IMR-90 (cell line): ENCODE measurements at regions not wholly inside any gene's neighbourhood (a gene's known extent, or its start where the extent isn't known, plus 50 kb on each side); places are given as distances from the start of the nearest gene placed in this dataset.

Source experiments
- ATAC-seq: fragments of 200-7000 bp; cut with Tn5 transposase; 2 replicates; pipeline ENCODE4 v1.9.1; 2020; ENCODE audit warnings: low read depth, mild to moderate bottlenecking, moderate library complexity
- BruUV-seq: library from RNA; stranded (reverse); fragments of 400-500 nt; replicated peaks from 2 replicates; lab custom pipeline; 2021; lab: Mats Ljungman, UMichigan
- CTCF ChIA-PET: fragments of 300-600 bp; formaldehyde crosslinking; extraction: SDS; loops from one replicate; lab custom pipeline; 2021; ENCODE audit warnings: antibody characterized with exemption; lab: Yijun Ruan, JAX
- POLR2A ChIA-PET: fragments of 300-600 bp; sonication (Branson Sonifier 250); formaldehyde crosslinking; loops from one replicate; lab custom pipeline; 2022; ENCODE audit warnings: antibody characterized with exemption; ENCODE audit not compliant: unreplicated experiment; lab: Charles Lee
- DNase-seq: peaks from one replicate; pipeline ENCODE4 v3.0.0; 2013
- H2AFZ ChIP-seq: replicated peaks from 2 replicates; pipeline ENCODE3; 2013; ENCODE audit warnings: low read length, mild to moderate bottlenecking; ENCODE audit not compliant: poor library complexity
- H2AK5ac ChIP-seq: 2 replicates; pipeline ENCODE4 v1.6.1; 2013; ENCODE audit warnings: low read depth, low read length, inconsistent platforms
- H2AK9ac ChIP-seq: replicated peaks from 2 replicates; pipeline ENCODE3; 2013; ENCODE audit warnings: mild to moderate bottlenecking, low read depth, low read length, moderate library complexity; ENCODE audit not compliant: poor library complexity
- H2BK120ac ChIP-seq: 2 replicates; pipeline ENCODE4 v1.6.1; 2013; ENCODE audit warnings: low read depth, low read length, inconsistent platforms
- H2BK15ac ChIP-seq: 3 replicates; pipeline ENCODE4 v1.6.1; 2013; ENCODE audit warnings: low read depth, low read length, inconsistent platforms
- H2BK20ac ChIP-seq: 2 replicates; pipeline ENCODE4 v1.6.1; 2013; ENCODE audit warnings: low read depth, mild to moderate bottlenecking, inconsistent platforms, low read length, moderate library complexity
- H2BK5ac ChIP-seq: 2 replicates; pipeline ENCODE4 v1.6.1; 2013; ENCODE audit warnings: mild to moderate bottlenecking, low read depth, low read length, inconsistent platforms; ENCODE audit not compliant: poor library complexity, severe bottlenecking
- H3K14ac ChIP-seq: replicated peaks from 2 replicates; pipeline ENCODE4 v1.6.1; 2013; ENCODE audit warnings: low read depth, low read length, inconsistent platforms
- H3K18ac ChIP-seq: 2 replicates; pipeline ENCODE4 v1.6.1; 2013; ENCODE audit warnings: low read depth, low read length, control low read depth
- H3K23ac ChIP-seq: 2 replicates; pipeline ENCODE4 v1.6.1; 2013; ENCODE audit warnings: low read depth, low read length, inconsistent platforms
- H3K27ac ChIP-seq: 2 replicates; pipeline ENCODE4 v1.5.1; 2013; ENCODE audit warnings: mild to moderate bottlenecking, control low read depth, low read length; ENCODE audit not compliant: insufficient read depth
- H3K27me3 ChIP-seq: 2 replicates; pipeline ENCODE4 v1.6.1; 2013; ENCODE audit warnings: low read length; ENCODE audit not compliant: control insufficient read depth, insufficient read depth
- H3K36me3 ChIP-seq: 2 replicates; pipeline ENCODE4 v1.6.1; 2013; ENCODE audit warnings: low read length, mixed read lengths; ENCODE audit not compliant: control insufficient read depth, insufficient read depth
- H3K4ac ChIP-seq: 2 replicates; pipeline ENCODE4 v1.6.1; 2013; ENCODE audit warnings: low read depth, low read length, inconsistent platforms
- H3K4me1 ChIP-seq: 2 replicates; pipeline ENCODE4 v1.6.1; 2013; ENCODE audit warnings: low read length, mixed read lengths; ENCODE audit not compliant: control insufficient read depth, insufficient read depth
- H3K4me2 ChIP-seq: 2 replicates; pipeline ENCODE4 v1.6.1; 2013; ENCODE audit warnings: low read depth, mild to moderate bottlenecking, control low read depth, low read length, moderate library complexity
- H3K4me3 ChIP-seq: 2 replicates; pipeline ENCODE4 v1.5.1; 2013; ENCODE audit warnings: low read depth, mild to moderate bottlenecking, control low read depth, low read length, moderate library complexity; ENCODE audit not compliant: insufficient read depth
- H3K56ac ChIP-seq: 2 replicates; pipeline ENCODE4 v1.6.1; 2013; ENCODE audit warnings: low read length, inconsistent platforms; ENCODE audit not compliant: insufficient read depth; ENCODE audit errors: extremely low read depth
- H3K79me1 ChIP-seq, 2 experiments: 2 replicates each; pipeline ENCODE4 v1.6.1; 2013; ENCODE audit warnings: low read length in 2 of 2, inconsistent platforms in 1 of 2, low read depth in 1 of 2
- H3K9ac ChIP-seq: 2 replicates; pipeline ENCODE4 v1.6.1; 2013; ENCODE audit warnings: low read depth, low read length, control low read depth
- H3K9me1 ChIP-seq: 2 replicates; pipeline ENCODE4 v1.6.1; 2013; ENCODE audit warnings: low read length, inconsistent platforms; ENCODE audit not compliant: insufficient read depth
- H3K9me3 ChIP-seq: 2 replicates; pipeline ENCODE4 v1.6.1; 2013; ENCODE audit warnings: low read length; ENCODE audit not compliant: control insufficient read depth, insufficient read depth
- H4K20me1 ChIP-seq: 2 replicates; pipeline ENCODE4 v1.6.1; 2013; ENCODE audit warnings: low read length, inconsistent platforms; ENCODE audit not compliant: insufficient read depth
- H4K5ac ChIP-seq: 2 replicates; pipeline ENCODE4 v1.6.1; 2013; ENCODE audit warnings: mild to moderate bottlenecking, low read depth, low read length, control low read depth
- H4K8ac ChIP-seq, 2 experiments: 2 replicates each; pipeline ENCODE4 v1.6.1; 2013; ENCODE audit warnings: low read depth in 2 of 2, low read length in 2 of 2, control low read depth in 1 of 2, inconsistent platforms in 1 of 2
- H4K91ac ChIP-seq: 2 replicates; pipeline ENCODE4 v1.6.1; 2013; ENCODE audit warnings: low read depth, low read length, inconsistent platforms; ENCODE audit not compliant: insufficient read depth
- CTCF ChIP-seq: conservative IDR thresholded peaks from 2 replicates; pipeline ENCODE4 v1.5.1; 2012; ENCODE audit warnings: mild to moderate bottlenecking, low read depth, low read length, improper control_type of control experiment
- RFX5 ChIP-seq: IDR thresholded peaks from 2 replicates; pipeline ENCODE4 v1.8.0; 2012; ENCODE audit warnings: low read depth, mild to moderate bottlenecking, low read length, moderate library complexity
- SMC3 ChIP-seq: fragments of 150-350 bp; IDR thresholded peaks from 2 replicates; pipeline ENCODE4 v1.6.1; 2016; ENCODE audit warnings: low read depth, mild to moderate bottlenecking, antibody characterized with exemption, low read length, moderate library complexity
- WGBS, 2 experiments: methylation state at CpG; one replicate each; pipeline versions ENCODE4 v1.1.5 to v1.1.7; 2013; ENCODE audit warnings: missing lambda C conversion rate in 2 of 2; ENCODE audit not compliant: insufficient read length in 1 of 2; ENCODE audit errors: extremely low coverage in 2 of 2; 5-methylcytosine and 5-hydroxymethylcytosine counted together
- dilution Hi-C: fragments of 300-500 bp; cut with HindIII; formaldehyde crosslinking; loops from one replicate; pipeline ENCODE4 v1.14.3; 2018; ENCODE audit warnings: low sequenced_read_pairs; ENCODE audit not compliant: unreplicated experiment
- in situ Hi-C: fragments of 300-500 bp; cut with MboI; formaldehyde crosslinking; loops from 3 replicates; pipeline ENCODE4 v1.14.3; 2019; ENCODE audit warnings: low sequenced_read_pairs, inconsistent platforms, mixed read lengths
- intact Hi-C: fragments of 100-400 bp; cut with micrococcal nuclease; formaldehyde crosslinking; loops from 2 replicates; pipeline ENCODE4 v1.10.0; 2022

- Histone ChIP-seq H2AK9ac (no peak overlapping the region), H3K27me3 (no peaks in the 10 kb centered on the region), H3K18ac (no peak overlapping the region), H3K9me1 (no peaks in the 10 kb centered on the region), H4K5ac (no peak overlapping the region), H3K27ac (no peak overlapping the region), H3K79me1 (no peaks in the 10 kb centered on the region), H4K8ac (no peak overlapping the region), H3K4me3 (no peak overlapping the region), H3K4me1 (no peaks in the 10 kb centered on the region), H2BK5ac (no peak overlapping the region), H3K56ac (no peak overlapping the region), H3K9ac (no peak overlapping the region), H2BK20ac (no peak overlapping the region), H3K4ac (no peak overlapping the region), H3K36me3 (no peaks in the 10 kb centered on the region), H3K23ac (no peak overlapping the region), H3K9me3 (no peaks in the 10 kb centered on the region), H3K14ac (no peak overlapping the region), H4K91ac (no peak overlapping the region), H4K20me1 (no peaks in the 10 kb centered on the region), H2AK5ac (no peak overlapping the region), H3K4me2 (no peak overlapping the region), H2AFZ (no peak overlapping the region), H2BK120ac (no peak overlapping the region), H2BK15ac (no peak overlapping the region)
- no peak for ATAC-seq
- DNase-seq: no peak
- CTCF ChIA-PET: interaction anchor here (0.7 kb wide), 1 partner anchor 9 kb away, joined by 3 read pairs; no protein-coding TSS in a partner anchor
- in situ Hi-C loops: no loop called here
- BruUV-seq: no TSS peak
- intact Hi-C loops: no loop called here
- POLR2A ChIA-PET: no interaction called here
- WGBS, 2 experiments: no CpG with 5 or more reads among the region's 2 CpGs
- dilution Hi-C loops: no loop called here
- TF ChIP-seq SMC3: no peak
- no peak for TF ChIP-seq CTCF
- no peak for TF ChIP-seq RFX5
These were observed 163.8 kb upstream of the CTNNB1 start for GRCh38 chr3:41035456-41036022.
